Gastroesophageal sphincter (tissue), 3 donors: ENCODE measurements at regions not wholly inside any gene's neighbourhood (a gene's known extent, or its start where the extent isn't known, plus 50 kb on each side); places are given as distances from the start of the nearest gene placed in this dataset.

Experiments used
- EP300 ChIP-seq: sonication (generic); formaldehyde crosslinking; IDR thresholded peaks from one replicate; pipeline ENCODE4 v1.6.1; 2017; ENCODE audit warnings: antibody characterized with exemption, mild to moderate bottlenecking
- POLR2A ChIP-seq, 2 donors: fragments of 450-650 bp; IDR thresholded peaks; one replicate each; pipeline ENCODE4 v1.6.1; 2017; ENCODE audit warnings: antibody characterized with exemption in 2 of 2, mild to moderate bottlenecking in 2 of 2, moderate library complexity in 1 of 2
- POLR2AphosphoS5 ChIP-seq: sonication (generic); formaldehyde crosslinking; IDR thresholded peaks from one replicate; pipeline ENCODE4 v1.6.1; 2017; ENCODE audit warnings: antibody characterized with exemption
- TF ChIP-seq, protein P1 (sequence below), 4 experiments: fragments of 200-600 bp in 2 of 4; fragments of 450-650 bp in 2 of 4; sonication (generic) in 1 of 4; IDR thresholded peaks; one replicate each; pipeline ENCODE4 v1.5.1; 2017 to 2019; ENCODE audit warnings: antibody characterized with exemption in 4 of 4, mild to moderate bottlenecking in 2 of 4, moderate library complexity in 2 of 4

DNA sequence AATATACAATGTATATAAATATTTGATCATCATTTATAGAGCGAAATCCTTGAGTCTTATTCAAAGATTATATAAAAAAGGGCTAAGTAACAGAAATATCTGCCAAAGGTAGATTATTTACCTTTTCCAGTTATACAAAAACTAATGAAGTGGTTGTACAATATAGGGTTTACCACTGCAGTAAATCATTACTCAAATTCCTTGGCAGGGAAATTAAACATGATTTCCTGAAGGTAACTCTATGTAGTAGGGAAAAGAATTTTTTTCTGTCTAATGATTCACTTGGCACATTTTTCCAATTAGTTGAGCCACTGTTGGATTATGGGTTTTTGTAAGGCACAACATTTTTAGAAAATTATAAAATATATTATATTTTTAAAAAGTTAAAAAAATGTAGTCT is 129.6 kb downstream of the NR2F2 start:
- TF ChIP-seq POLR2AphosphoS5 (no peak), EP300 (no peak), POLR2A (IDR thresholded peaks at IDR 0.05) (no peak)
- TF ChIP-seq, protein P1, sequence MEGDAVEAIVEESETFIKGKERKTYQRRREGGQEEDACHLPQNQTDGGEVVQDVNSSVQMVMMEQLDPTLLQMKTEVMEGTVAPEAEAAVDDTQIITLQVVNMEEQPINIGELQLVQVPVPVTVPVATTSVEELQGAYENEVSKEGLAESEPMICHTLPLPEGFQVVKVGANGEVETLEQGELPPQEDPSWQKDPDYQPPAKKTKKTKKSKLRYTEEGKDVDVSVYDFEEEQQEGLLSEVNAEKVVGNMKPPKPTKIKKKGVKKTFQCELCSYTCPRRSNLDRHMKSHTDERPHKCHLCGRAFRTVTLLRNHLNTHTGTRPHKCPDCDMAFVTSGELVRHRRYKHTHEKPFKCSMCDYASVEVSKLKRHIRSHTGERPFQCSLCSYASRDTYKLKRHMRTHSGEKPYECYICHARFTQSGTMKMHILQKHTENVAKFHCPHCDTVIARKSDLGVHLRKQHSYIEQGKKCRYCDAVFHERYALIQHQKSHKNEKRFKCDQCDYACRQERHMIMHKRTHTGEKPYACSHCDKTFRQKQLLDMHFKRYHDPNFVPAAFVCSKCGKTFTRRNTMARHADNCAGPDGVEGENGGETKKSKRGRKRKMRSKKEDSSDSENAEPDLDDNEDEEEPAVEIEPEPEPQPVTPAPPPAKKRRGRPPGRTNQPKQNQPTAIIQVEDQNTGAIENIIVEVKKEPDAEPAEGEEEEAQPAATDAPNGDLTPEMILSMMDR (IDR thresholded peaks at IDR 0.05): no peak
